IMR-90 (cell line): ENCODE measurements at regions not wholly inside any gene's neighbourhood (a gene's known extent, or its start where the extent isn't known, plus 50 kb on each side); places are given as distances from the start of the nearest gene placed in this dataset.

Source experiments
- ATAC-seq: fragments of 200-7000 bp; cut with Tn5 transposase; 2 replicates; pipeline ENCODE4 v1.9.1; 2020; ENCODE audit warnings: low read depth, mild to moderate bottlenecking, moderate library complexity
- BruUV-seq: library from RNA; stranded (reverse); fragments of 400-500 nt; replicated peaks from 2 replicates; lab custom pipeline; 2021; lab: Mats Ljungman, UMichigan
- CTCF ChIA-PET: fragments of 300-600 bp; formaldehyde crosslinking; extraction: SDS; loops from one replicate; lab custom pipeline; 2021; ENCODE audit warnings: antibody characterized with exemption; lab: Yijun Ruan, JAX
- POLR2A ChIA-PET: fragments of 300-600 bp; sonication (Branson Sonifier 250); formaldehyde crosslinking; loops from one replicate; lab custom pipeline; 2022; ENCODE audit warnings: antibody characterized with exemption; ENCODE audit not compliant: unreplicated experiment; lab: Charles Lee
- DNase-seq: peaks from one replicate; pipeline ENCODE4 v3.0.0; 2013
- H2AFZ ChIP-seq: replicated peaks from 2 replicates; pipeline ENCODE3; 2013; ENCODE audit warnings: low read length, mild to moderate bottlenecking; ENCODE audit not compliant: poor library complexity
- H2AK5ac ChIP-seq: 2 replicates; pipeline ENCODE4 v1.6.1; 2013; ENCODE audit warnings: low read depth, low read length, inconsistent platforms
- H2AK9ac ChIP-seq: replicated peaks from 2 replicates; pipeline ENCODE3; 2013; ENCODE audit warnings: mild to moderate bottlenecking, low read depth, low read length, moderate library complexity; ENCODE audit not compliant: poor library complexity
- H2BK120ac ChIP-seq: 2 replicates; pipeline ENCODE4 v1.6.1; 2013; ENCODE audit warnings: low read depth, low read length, inconsistent platforms
- H2BK15ac ChIP-seq: 3 replicates; pipeline ENCODE4 v1.6.1; 2013; ENCODE audit warnings: low read depth, low read length, inconsistent platforms
- H2BK20ac ChIP-seq: 2 replicates; pipeline ENCODE4 v1.6.1; 2013; ENCODE audit warnings: low read depth, mild to moderate bottlenecking, inconsistent platforms, low read length, moderate library complexity
- H2BK5ac ChIP-seq: 2 replicates; pipeline ENCODE4 v1.6.1; 2013; ENCODE audit warnings: mild to moderate bottlenecking, low read depth, low read length, inconsistent platforms; ENCODE audit not compliant: poor library complexity, severe bottlenecking
- H3K14ac ChIP-seq: replicated peaks from 2 replicates; pipeline ENCODE4 v1.6.1; 2013; ENCODE audit warnings: low read depth, low read length, inconsistent platforms
- H3K18ac ChIP-seq: 2 replicates; pipeline ENCODE4 v1.6.1; 2013; ENCODE audit warnings: low read depth, low read length, control low read depth
- H3K23ac ChIP-seq: 2 replicates; pipeline ENCODE4 v1.6.1; 2013; ENCODE audit warnings: low read depth, low read length, inconsistent platforms
- H3K27ac ChIP-seq: 2 replicates; pipeline ENCODE4 v1.5.1; 2013; ENCODE audit warnings: mild to moderate bottlenecking, control low read depth, low read length; ENCODE audit not compliant: insufficient read depth
- H3K27me3 ChIP-seq: 2 replicates; pipeline ENCODE4 v1.6.1; 2013; ENCODE audit warnings: low read length; ENCODE audit not compliant: control insufficient read depth, insufficient read depth
- H3K36me3 ChIP-seq: 2 replicates; pipeline ENCODE4 v1.6.1; 2013; ENCODE audit warnings: low read length, mixed read lengths; ENCODE audit not compliant: control insufficient read depth, insufficient read depth
- H3K4ac ChIP-seq: 2 replicates; pipeline ENCODE4 v1.6.1; 2013; ENCODE audit warnings: low read depth, low read length, inconsistent platforms
- H3K4me1 ChIP-seq: 2 replicates; pipeline ENCODE4 v1.6.1; 2013; ENCODE audit warnings: low read length, mixed read lengths; ENCODE audit not compliant: control insufficient read depth, insufficient read depth
- H3K4me2 ChIP-seq: 2 replicates; pipeline ENCODE4 v1.6.1; 2013; ENCODE audit warnings: low read depth, mild to moderate bottlenecking, control low read depth, low read length, moderate library complexity
- H3K4me3 ChIP-seq: 2 replicates; pipeline ENCODE4 v1.5.1; 2013; ENCODE audit warnings: low read depth, mild to moderate bottlenecking, control low read depth, low read length, moderate library complexity; ENCODE audit not compliant: insufficient read depth
- H3K56ac ChIP-seq: 2 replicates; pipeline ENCODE4 v1.6.1; 2013; ENCODE audit warnings: low read length, inconsistent platforms; ENCODE audit not compliant: insufficient read depth; ENCODE audit errors: extremely low read depth
- H3K79me1 ChIP-seq, 2 experiments: 2 replicates each; pipeline ENCODE4 v1.6.1; 2013; ENCODE audit warnings: low read length in 2 of 2, inconsistent platforms in 1 of 2, low read depth in 1 of 2
- H3K9ac ChIP-seq: 2 replicates; pipeline ENCODE4 v1.6.1; 2013; ENCODE audit warnings: low read depth, low read length, control low read depth
- H3K9me1 ChIP-seq: 2 replicates; pipeline ENCODE4 v1.6.1; 2013; ENCODE audit warnings: low read length, inconsistent platforms; ENCODE audit not compliant: insufficient read depth
- H3K9me3 ChIP-seq: 2 replicates; pipeline ENCODE4 v1.6.1; 2013; ENCODE audit warnings: low read length; ENCODE audit not compliant: control insufficient read depth, insufficient read depth
- H4K20me1 ChIP-seq: 2 replicates; pipeline ENCODE4 v1.6.1; 2013; ENCODE audit warnings: low read length, inconsistent platforms; ENCODE audit not compliant: insufficient read depth
- H4K5ac ChIP-seq: 2 replicates; pipeline ENCODE4 v1.6.1; 2013; ENCODE audit warnings: mild to moderate bottlenecking, low read depth, low read length, control low read depth
- H4K8ac ChIP-seq, 2 experiments: 2 replicates each; pipeline ENCODE4 v1.6.1; 2013; ENCODE audit warnings: low read depth in 2 of 2, low read length in 2 of 2, control low read depth in 1 of 2, inconsistent platforms in 1 of 2
- H4K91ac ChIP-seq: 2 replicates; pipeline ENCODE4 v1.6.1; 2013; ENCODE audit warnings: low read depth, low read length, inconsistent platforms; ENCODE audit not compliant: insufficient read depth
- BHLHE40 ChIP-seq: fragments of 150-350 bp; IDR thresholded peaks from 2 replicates; pipeline ENCODE4 v1.6.1; 2016; ENCODE audit warnings: mild to moderate bottlenecking, low read depth, low read length
- CEBPB ChIP-seq: IDR thresholded peaks from 2 replicates; pipeline ENCODE4 v1.6.1; 2012; ENCODE audit warnings: low read depth, low read length, improper control_type of control experiment
- CHD1 ChIP-seq: IDR thresholded peaks from 2 replicates; pipeline ENCODE4 v1.6.1; 2012; ENCODE audit warnings: low read depth, low read length, improper control_type of control experiment
- CTCF ChIP-seq: conservative IDR thresholded peaks from 2 replicates; pipeline ENCODE4 v1.5.1; 2012; ENCODE audit warnings: mild to moderate bottlenecking, low read depth, low read length, improper control_type of control experiment
- ELK1 ChIP-seq: fragments of 150-350 bp; IDR thresholded peaks from 2 replicates; pipeline ENCODE4 v1.6.1; 2016; ENCODE audit warnings: low read depth, mild to moderate bottlenecking, low read length, moderate library complexity, borderline replicate concordance
- FOS ChIP-seq: fragments of 150-350 bp; IDR thresholded peaks from 2 replicates; pipeline ENCODE4 v1.6.1; 2016; ENCODE audit warnings: low read depth, low read length
- MAFK ChIP-seq: IDR thresholded peaks from 2 replicates; pipeline ENCODE4 v1.6.1; 2012; ENCODE audit warnings: low read depth, low read length, improper control_type of control experiment
- MAZ ChIP-seq: IDR thresholded peaks from 2 replicates; pipeline ENCODE4 v1.6.1; 2012; ENCODE audit warnings: low read depth, mild to moderate bottlenecking, low read length, improper control_type of control experiment, moderate library complexity, borderline replicate concordance
- MXI1 ChIP-seq: IDR thresholded peaks from 2 replicates; pipeline ENCODE4 v1.6.1; 2012; ENCODE audit warnings: low read depth, mild to moderate bottlenecking, low read length, moderate library complexity, borderline replicate concordance
- NFE2L2 ChIP-seq: fragments of 150-350 bp; IDR thresholded peaks from 2 replicates; pipeline ENCODE4 v1.6.1; 2016; ENCODE audit warnings: low read depth, mild to moderate bottlenecking, low read length
- RAD21 ChIP-seq: IDR thresholded peaks from 2 replicates; pipeline ENCODE4 v1.6.1; 2012; ENCODE audit warnings: low read length, improper control_type of control experiment
- RCOR1 ChIP-seq: IDR thresholded peaks from 2 replicates; pipeline ENCODE4 v1.6.1; 2012; ENCODE audit warnings: mild to moderate bottlenecking, low read length, improper control_type of control experiment; ENCODE audit not compliant: insufficient replicate concordance
- RFX5 ChIP-seq: IDR thresholded peaks from 2 replicates; pipeline ENCODE4 v1.8.0; 2012; ENCODE audit warnings: low read depth, mild to moderate bottlenecking, low read length, moderate library complexity
- SMC3 ChIP-seq: fragments of 150-350 bp; IDR thresholded peaks from 2 replicates; pipeline ENCODE4 v1.6.1; 2016; ENCODE audit warnings: low read depth, mild to moderate bottlenecking, antibody characterized with exemption, low read length, moderate library complexity
- USF2 ChIP-seq: fragments of 150-350 bp; IDR thresholded peaks from 2 replicates; pipeline ENCODE4 v1.6.1; 2017; ENCODE audit warnings: mild to moderate bottlenecking, antibody characterized with exemption, low read length, low read depth
- WGBS, 2 experiments: methylation state at CpG; one replicate each; pipeline versions ENCODE4 v1.1.5 to v1.1.7; 2013; ENCODE audit warnings: missing lambda C conversion rate in 2 of 2; ENCODE audit not compliant: insufficient read length in 1 of 2; ENCODE audit errors: extremely low coverage in 2 of 2; 5-methylcytosine and 5-hydroxymethylcytosine counted together
- dilution Hi-C: fragments of 300-500 bp; cut with HindIII; formaldehyde crosslinking; loops from one replicate; pipeline ENCODE4 v1.14.3; 2018; ENCODE audit warnings: low sequenced_read_pairs; ENCODE audit not compliant: unreplicated experiment
- in situ Hi-C: fragments of 300-500 bp; cut with MboI; formaldehyde crosslinking; loops from 3 replicates; pipeline ENCODE4 v1.14.3; 2019; ENCODE audit warnings: low sequenced_read_pairs, inconsistent platforms, mixed read lengths
- intact Hi-C: fragments of 100-400 bp; cut with micrococcal nuclease; formaldehyde crosslinking; loops from 2 replicates; pipeline ENCODE4 v1.10.0; 2022

GRCh38 chr5:84706678-84707641 is 322.3 kb upstream of the EDIL3 start:
- H4K20me1 ChIP-seq, result no peaks in the 10 kb centered on the region
- no peaks in the 10 kb centered on the region for H3K79me1 ChIP-seq
- H4K5ac ChIP-seq, result no peak overlapping the region
- no peak overlapping the region for H3K18ac ChIP-seq
- no peak overlapping the region for H3K4ac ChIP-seq
- H2BK15ac ChIP-seq, result no peak overlapping the region
- no peak overlapping the region for H2BK120ac ChIP-seq
- no peak overlapping the region for H2AFZ ChIP-seq
- intact Hi-C loops, result no loop called here
- H3K56ac ChIP-seq, result no peak overlapping the region
- no peaks in the 10 kb centered on the region for H3K9me3 ChIP-seq
- no peaks in the 10 kb centered on the region for H3K36me3 ChIP-seq
- no CpG with 5 or more reads among the region's 5 CpGs for WGBS, 2 experiments
- H3K4me2 ChIP-seq, result no peak overlapping the region
- no peak overlapping the region for H4K8ac ChIP-seq
- no peak overlapping the region for H3K27ac ChIP-seq
- H3K9ac ChIP-seq, result no peak overlapping the region
- no peaks in the 10 kb centered on the region for H3K27me3 ChIP-seq
- no peak overlapping the region for H4K91ac ChIP-seq
- POLR2A ChIA-PET, result no interaction called here
- no peaks in the 10 kb centered on the region for H3K9me1 ChIP-seq
- H2BK5ac ChIP-seq, result no peak overlapping the region
- no peak overlapping the region for H3K4me3 ChIP-seq
- no peak overlapping the region for H3K23ac ChIP-seq
- ATAC-seq, result no peak
- H2BK20ac ChIP-seq, result no peak overlapping the region
- in situ Hi-C loops, result no loop called here
- H2AK5ac ChIP-seq, result no peak overlapping the region
- dilution Hi-C loops, result no loop called here
- no peaks in the 10 kb centered on the region for H3K4me1 ChIP-seq
- DNase-seq, result no peak
- H3K14ac ChIP-seq, result no peak overlapping the region
- H2AK9ac ChIP-seq, result no peak overlapping the region
- CTCF ChIA-PET, result no interaction called here
- BruUV-seq, result no TSS peak
- TF ChIP-seq MAFK (no peak), RCOR1 (no peak), RFX5 (no peak), NFE2L2 (no peak), MAZ (no peak), CTCF (no peak), MXI1 (no peak), SMC3 (no peak), BHLHE40 (no peak), CHD1 (no peak), USF2 (no peak), RAD21 (no peak), ELK1 (no peak), FOS (no peak), CEBPB (no peak)
